ENCODE measurements at regions not wholly inside any gene's neighbourhood (a gene's known extent, or its start where the extent isn't known, plus 50 kb on each side); places are given as distances from the start of the nearest gene placed in this dataset.

DNA sequence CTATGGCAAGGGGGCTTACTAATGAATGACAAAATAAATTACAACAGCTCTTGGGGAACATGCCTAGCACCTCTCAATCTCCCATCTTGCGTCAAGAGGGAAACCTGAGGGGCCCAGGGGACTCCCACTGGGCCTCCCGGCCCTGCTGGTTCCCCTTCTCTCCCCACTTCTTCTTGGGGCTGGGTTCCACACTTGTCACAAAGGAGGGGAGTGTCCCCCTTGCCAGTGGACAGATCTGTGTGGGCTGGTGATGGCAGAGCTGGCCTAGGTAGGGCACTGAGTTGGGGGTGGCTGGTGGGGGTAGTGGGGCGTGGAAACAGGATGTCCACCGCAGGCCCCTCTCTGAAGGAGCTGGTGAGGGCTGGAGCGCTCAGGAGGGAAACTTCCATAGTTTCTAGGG lies 184.0 kb upstream of the HAAO start:
- TF ChIP-seq POLR2A (IDR thresholded peaks at IDR 0.05; ENCODE audit: low read depth, low read length): no peak
- TF ChIP-seq SPI1 (IDR thresholded peaks at IDR 0.05; ENCODE audit: low read depth, low read length): no peak
- TF ChIP-seq TAF1 (IDR thresholded peaks at IDR 0.05; ENCODE audit: low read depth, low read length): no peak
